ENCODE measurements at regions not wholly inside any gene's neighbourhood (a gene's known extent, or its start where the extent isn't known, plus 50 kb on each side); places are given as distances from the start of the nearest gene placed in this dataset.

- DNase-seq (ENCODE audit: low spot score) (no peak), ATAC-seq (ENCODE audit: low read depth) (no peak)
- no peaks in the 10 kb centered on the region for H3K9me3 ChIP-seq (ENCODE audit: severe bottlenecking)
- no peak overlapping the region for H3K4me3 ChIP-seq (ENCODE audit: severe bottlenecking)
- H3K4me1 ChIP-seq (ENCODE audit: insufficient read depth, poor library complexity, severe bottlenecking) = no peaks in the 10 kb centered on the region
- no peak overlapping the region for H3K27ac ChIP-seq (ENCODE audit: poor library complexity, severe bottlenecking)
- TF ChIP-seq CTCF (IDR thresholded peaks at IDR 0.05; ENCODE audit: poor library complexity, severe bottlenecking) = no peak
- peaks cover 10% of the 10 kb centered on the region for H3K27me3 ChIP-seq (ENCODE audit: insufficient read depth, poor library complexity, severe bottlenecking)
- H3K36me3 ChIP-seq (ENCODE audit: low read depth) = no peaks in the 10 kb centered on the region
Observed at GRCh38 chr12:125287155-125287847, 222.1 kb downstream of the AACS start.

- no peak for ATAC-seq (ENCODE audit: low read depth)
- no peaks in the 10 kb centered on the region for H3K4me1 ChIP-seq (ENCODE audit: insufficient read depth, poor library complexity, severe bottlenecking)
Observed at GRCh38 chr12:125288931-125289928, 224.0 kb downstream of the AACS start.

GRCh38 chr12:125289970-125290369, 224.7 kb downstream of the AACS start:
- Histone ChIP-seq H3K27ac (ENCODE audit: poor library complexity, severe bottlenecking) (no peak overlapping the region), H3K4me3 (ENCODE audit: severe bottlenecking) (no peak overlapping the region), H3K36me3 (ENCODE audit: low read depth) (no peaks in the 10 kb centered on the region), H3K4me1 (ENCODE audit: insufficient read depth, poor library complexity, severe bottlenecking) (no peaks in the 10 kb centered on the region), H3K27me3 (ENCODE audit: insufficient read depth, poor library complexity, severe bottlenecking) (peaks cover 10% of the 10 kb centered on the region), H3K9me3 (ENCODE audit: severe bottlenecking) (no peaks in the 10 kb centered on the region)
- DNase-seq (ENCODE audit: low spot score) (no peak), ATAC-seq (ENCODE audit: low read depth) (no peak)
- TF ChIP-seq CTCF (IDR thresholded peaks at IDR 0.05; ENCODE audit: poor library complexity, severe bottlenecking) = no peak

More at GRCh38 chr12:125288931-125289928, 224.0 kb downstream of the AACS start:
- Histone ChIP-seq H3K36me3 (ENCODE audit: low read depth) (no peaks in the 10 kb centered on the region), H3K27me3 (ENCODE audit: insufficient read depth, poor library complexity, severe bottlenecking) (peaks cover 10% of the 10 kb centered on the region), H3K4me3 (ENCODE audit: severe bottlenecking) (no peak overlapping the region), H3K9me3 (ENCODE audit: severe bottlenecking) (no peaks in the 10 kb centered on the region), H3K27ac (ENCODE audit: poor library complexity, severe bottlenecking) (no peak overlapping the region)
- DNase-seq (ENCODE audit: low spot score) = no peak
- no peak for TF ChIP-seq CTCF (IDR thresholded peaks at IDR 0.05; ENCODE audit: poor library complexity, severe bottlenecking)

- no peaks in the 10 kb centered on the region for H3K9me3 ChIP-seq (ENCODE audit: severe bottlenecking)
- H3K4me3 ChIP-seq (ENCODE audit: severe bottlenecking) = no peak overlapping the region
- DNase-seq (ENCODE audit: low spot score) = no peak
- TF ChIP-seq CTCF (IDR thresholded peaks at IDR 0.05; ENCODE audit: poor library complexity, severe bottlenecking) = no peak
- no peaks in the 10 kb centered on the region for H3K4me1 ChIP-seq (ENCODE audit: insufficient read depth, poor library complexity, severe bottlenecking)
- H3K27me3 ChIP-seq (ENCODE audit: insufficient read depth, poor library complexity, severe bottlenecking) = peaks cover 10% of the 10 kb centered on the region
- no peak overlapping the region for H3K27ac ChIP-seq (ENCODE audit: poor library complexity, severe bottlenecking)
- ATAC-seq (ENCODE audit: low read depth) = no peak
- H3K36me3 ChIP-seq (ENCODE audit: low read depth) = no peaks in the 10 kb centered on the region
Observed at GRCh38 chr12:125292700-125293099, 227.5 kb downstream of the AACS start.
